Sigmoid colon (tissue), 6 donors: ENCODE measurements at regions not wholly inside any gene's neighbourhood (a gene's known extent, or its start where the extent isn't known, plus 50 kb on each side); places are given as distances from the start of the nearest gene placed in this dataset.

Experiments used
- DNase-seq: peaks from one replicate; pipeline ENCODE4 v3.0.0-alpha.2; 2019
- H3K27ac ChIP-seq, 4 donors: fragments of 200-600 bp; sonication (generic); one replicate each; pipeline ENCODE4 v1.5.1; 2016 to 2019; ENCODE audit warnings: mild to moderate bottlenecking in 1 of 4
- H3K27me3 ChIP-seq, 3 donors: fragments of 200-600 bp; sonication (generic); one replicate each; pipeline ENCODE4 v1.5.1; 2019; ENCODE audit warnings: mild to moderate bottlenecking in 1 of 3
- H3K36me3 ChIP-seq, 4 donors: fragments of 200-600 bp; sonication (generic); one replicate each; pipeline ENCODE4 v1.5.1; 2016 to 2019
- H3K4me1 ChIP-seq, 4 donors: fragments of 200-600 bp; sonication (generic); one replicate each; pipeline ENCODE4 v1.5.1; 2017 to 2019
- H3K4me3 ChIP-seq, 4 donors: fragments of 200-600 bp; sonication (generic); one replicate each; pipeline ENCODE4 v1.5.1; 2017 to 2019; ENCODE audit warnings: mild to moderate bottlenecking in 2 of 4, moderate library complexity in 1 of 4
- H3K9me3 ChIP-seq, 4 donors: fragments of 200-600 bp in 3 of 4; sonication (generic) in 3 of 4; one replicate each; pipeline versions ENCODE4 v1.5.1 to v1.6.1; 2013 to 2019
- CTCF ChIP-seq, 4 experiments: fragments of 450-650 bp in 3 of 4; fragments of 200-600 bp in 1 of 4; IDR thresholded peaks; one replicate each; pipeline ENCODE4 v1.5.1; 2016 to 2019; ENCODE audit warnings: antibody characterized with exemption in 4 of 4, mild to moderate bottlenecking in 3 of 4, moderate library complexity in 2 of 4
- EP300 ChIP-seq, 4 donors: sonication (generic); formaldehyde crosslinking; IDR thresholded peaks; one replicate each; pipeline ENCODE4 v1.6.1; 2017; ENCODE audit warnings: antibody characterized with exemption in 4 of 4
- POLR2A ChIP-seq, 2 donors: fragments of 450-650 bp; IDR thresholded peaks; one replicate each; pipeline ENCODE4 v1.6.1; 2016; ENCODE audit warnings: antibody characterized with exemption in 2 of 2, mild to moderate bottlenecking in 2 of 2, moderate library complexity in 2 of 2
- POLR2AphosphoS5 ChIP-seq, 4 donors: sonication (generic); formaldehyde crosslinking; IDR thresholded peaks; one replicate each; pipeline ENCODE4 v1.6.1; 2017; ENCODE audit warnings: antibody characterized with exemption in 4 of 4
- WGBS, 2 donors: extraction: QIAGEN DNeasy Blood & Tissue Kit; methylation state at CpG; one replicate each; pipeline ENCODE4 v1.1.7; 2013; 5-methylcytosine and 5-hydroxymethylcytosine counted together
- intact Hi-C: fragments of 100-400 bp; cut with DNase I; formaldehyde crosslinking; loops from one replicate; pipeline ENCODE4 v1.15.1; 2023
- donor health status: healthy with polysubstance abuse.
- donor health status: healthy.

- Histone ChIP-seq H3K9me3 (no peaks in the 10 kb centered on the region), H3K27ac (peak overlapping the region in 2 of 4 donors; percentile 71 to 77), H3K4me1 (peaks cover 0 to 20% (median 17%) of the 10 kb centered on the region in 4 donors), H3K4me3 (no peak overlapping the region), H3K36me3 (no peaks in the 10 kb centered on the region), H3K27me3 (no peaks in the 10 kb centered on the region)
- peak; percentile 76 for DNase-seq
- TF ChIP-seq EP300 (IDR thresholded peaks at IDR 0.05) (peak in 2 of 4 donors; percentile 7 to 74), POLR2A (IDR thresholded peaks at IDR 0.05) (no peak), CTCF (IDR thresholded peaks at IDR 0.05) (no peak), POLR2AphosphoS5 (IDR thresholded peaks at IDR 0.05) (peak in 2 of 4 donors; percentile 27 to 68)
- intact Hi-C loops: no loop called here
- WGBS, 2 donors: 73 to 81% methylated on average over 8 of the region's 8 CpGs
These were observed 208.9 kb downstream of the ASB1 start for GRCh38 chr2:238635647-238636051.

- TF ChIP-seq EP300 (IDR thresholded peaks at IDR 0.05) (no peak), POLR2AphosphoS5 (IDR thresholded peaks at IDR 0.05) (peak in 1 of 4 donors; percentile 52)
- intact Hi-C loops: no loop called here
- Histone ChIP-seq H3K4me1 (peaks cover 0 to 20% (median 17%) of the 10 kb centered on the region in 4 donors), H3K27me3 (no peaks in the 10 kb centered on the region), H3K9me3 (no peaks in the 10 kb centered on the region), H3K27ac (peak overlapping the region in 2 of 4 donors; percentile 71 to 77), H3K4me3 (no peak overlapping the region), H3K36me3 (no peaks in the 10 kb centered on the region)
- no peak for DNase-seq
- WGBS, 2 donors: 79 to 83% methylated on average over 23 of the region's 23 CpGs
These were observed 209.7 kb downstream of the ASB1 start for GRCh38 chr2:238636269-238637073.

- DNase-seq: no peak
- 78 to 84% methylated on average over 20 of the region's 20 CpGs for WGBS, 2 donors
- intact Hi-C loops: no loop called here
- Histone ChIP-seq H3K9me3 (no peaks in the 10 kb centered on the region), H3K4me3 (no peak overlapping the region), H3K27me3 (no peaks in the 10 kb centered on the region), H3K27ac (no peak overlapping the region), H3K36me3 (no peaks in the 10 kb centered on the region), H3K4me1 (peaks cover 0 to 20% (median 17%) of the 10 kb centered on the region in 4 donors)
- no peak for TF ChIP-seq CTCF (IDR thresholded peaks at IDR 0.05)
- no peak for TF ChIP-seq POLR2A (IDR thresholded peaks at IDR 0.05)
- TF ChIP-seq POLR2AphosphoS5 (IDR thresholded peaks at IDR 0.05): no peak
- TF ChIP-seq EP300 (IDR thresholded peaks at IDR 0.05): no peak
These were observed 209.5 kb upstream of the TWIST2 start for GRCh38 chr2:238638100-238638981.

- Histone ChIP-seq H3K4me1 (peaks cover 0 to 27% (median 21%) of the 10 kb centered on the region in 4 donors), H3K36me3 (no peaks in the 10 kb centered on the region), H3K9me3 (no peaks in the 10 kb centered on the region), H3K27ac (no peak overlapping the region), H3K27me3 (no peaks in the 10 kb centered on the region), H3K4me3 (no peak overlapping the region)
- intact Hi-C loops: no loop called here
- no peak for TF ChIP-seq CTCF (IDR thresholded peaks at IDR 0.05)
- TF ChIP-seq EP300 (IDR thresholded peaks at IDR 0.05): no peak
- TF ChIP-seq POLR2A (IDR thresholded peaks at IDR 0.05): no peak
- TF ChIP-seq POLR2AphosphoS5 (IDR thresholded peaks at IDR 0.05): no peak
- WGBS, 2 donors: 81 to 85% methylated on average over 17 of the region's 17 CpGs
- no peak for DNase-seq
These were observed 208.8 kb upstream of the TWIST2 start for GRCh38 chr2:238638982-238639628.
